ENCODE measurements at regions not wholly inside any gene's neighbourhood (a gene's known extent, or its start where the extent isn't known, plus 50 kb on each side); places are given as distances from the start of the nearest gene placed in this dataset.
A peak's percentile ranks its signal among the peaks of the same experiment; 100 is the strongest.

- DNase-seq (ENCODE audit: low spot score), result no peak
Measured at GRCh38 chr16:51487880-51488279, 336.8 kb upstream of the SALL1 start.

- DNase-seq (ENCODE audit: low spot score), result no peak
Measured at GRCh38 chr16:51474414-51475091, 323.5 kb upstream of the SALL1 start.

DNA sequence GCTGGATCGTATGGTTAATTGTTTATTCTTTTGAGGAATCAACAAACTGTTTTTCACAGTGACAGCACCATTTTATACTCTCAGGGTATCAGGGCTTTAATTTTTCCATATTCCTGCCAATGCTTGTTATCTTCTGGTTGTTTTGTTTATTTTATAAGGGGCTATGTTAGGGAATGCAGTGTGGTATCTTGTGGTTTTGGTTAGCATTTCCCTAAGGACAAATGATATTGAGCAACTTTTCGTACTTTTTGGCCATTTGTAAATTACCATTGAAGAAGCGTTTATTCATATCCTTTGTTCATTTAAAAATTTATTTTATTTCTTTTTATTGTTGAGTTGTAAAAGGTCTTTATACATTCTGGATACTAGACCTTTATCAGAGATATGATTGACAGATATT is 322.0 kb upstream of the SALL1 start:
- peak; percentile 47 for DNase-seq (ENCODE audit: low spot score)

DNA sequence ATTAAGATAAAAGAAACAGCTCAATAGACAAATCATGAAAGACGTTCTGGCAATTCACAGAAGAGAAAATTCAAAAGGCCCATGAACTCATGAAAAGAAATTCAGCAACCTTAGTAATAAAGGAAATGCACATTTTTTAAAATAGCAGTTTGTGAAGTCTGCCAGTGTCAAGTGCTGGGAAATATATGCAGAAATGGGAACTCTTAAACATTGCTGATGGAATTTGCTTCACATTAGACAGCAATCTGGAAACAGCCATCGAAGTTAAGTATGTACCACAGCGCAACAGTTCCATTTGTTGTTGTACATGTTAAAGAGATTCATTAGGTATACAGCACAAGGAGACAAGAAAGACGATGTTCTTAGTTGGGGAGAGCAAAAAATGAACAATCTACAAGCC is 319.4 kb upstream of the SALL1 start:
- DNase-seq (ENCODE audit: low spot score), result no peak

GRCh38 chr16:51464996-51465395 is 313.9 kb upstream of the SALL1 start:
- DNase-seq (ENCODE audit: low spot score), result peak; percentile 91

DNA sequence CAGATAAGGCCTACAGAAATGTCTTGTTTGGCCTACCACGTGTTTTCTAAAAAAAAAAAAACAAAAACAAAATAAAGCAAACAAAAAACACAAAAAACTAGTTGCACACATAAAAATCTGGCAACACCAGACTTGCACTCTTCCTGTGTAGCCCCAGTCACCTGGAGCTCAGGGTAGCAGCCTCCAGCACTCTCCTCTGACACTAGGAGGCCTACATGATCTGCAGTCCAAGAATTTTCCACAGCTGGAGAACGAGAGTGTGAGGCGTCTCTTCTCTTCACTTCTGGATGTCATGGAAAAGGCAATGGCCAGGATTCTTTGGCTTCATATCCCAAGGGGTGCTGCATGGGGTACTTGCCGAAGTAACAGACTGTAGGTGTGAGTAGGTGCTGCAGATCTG is 310.2 kb upstream of the SALL1 start:
- no peak for DNase-seq (ENCODE audit: low spot score)

DNA sequence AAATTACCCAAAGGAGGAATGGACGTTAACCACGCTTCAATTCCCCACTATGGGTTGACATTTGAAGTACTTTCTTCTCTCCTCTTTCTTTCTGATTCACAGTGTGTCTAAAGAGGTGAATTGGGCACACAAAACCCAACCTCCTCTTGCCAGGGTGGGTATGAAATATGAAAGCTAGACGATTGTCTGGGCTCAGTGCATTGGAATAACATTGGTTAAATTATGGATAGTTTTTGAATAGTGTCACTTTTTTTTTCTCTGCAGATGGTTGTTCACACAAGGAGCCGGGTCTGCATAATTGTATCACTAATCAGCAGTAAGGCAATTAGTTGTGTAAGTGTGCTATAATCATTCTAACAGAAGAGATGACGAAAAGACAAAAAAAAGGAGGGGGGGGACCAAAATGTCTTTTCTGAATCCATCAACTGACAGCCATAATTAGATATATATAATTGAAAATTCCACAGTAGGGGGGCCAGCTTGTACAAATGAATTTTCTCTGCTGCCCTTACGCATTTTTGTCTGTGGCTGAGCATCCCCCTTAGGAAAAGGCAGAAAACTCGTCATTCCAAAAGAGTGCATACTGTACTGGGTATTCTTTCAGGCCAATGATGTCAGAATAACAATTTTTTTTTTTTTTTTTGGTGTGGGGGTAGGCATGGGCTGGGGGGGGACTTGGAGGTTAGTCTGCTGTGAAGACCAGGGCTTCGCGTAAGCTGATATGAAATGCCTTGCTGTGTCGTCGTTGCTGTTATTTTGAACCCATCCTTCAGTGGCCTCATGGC is 307.5 kb upstream of the SALL1 start:
- DNase-seq (ENCODE audit: low spot score), result no peak

GRCh38 chr16:51457775-51458174 is 306.7 kb upstream of the SALL1 start:
- DNase-seq (ENCODE audit: low spot score), result no peak

- DNase-seq (ENCODE audit: low spot score), result no peak
Measured at GRCh38 chr16:51455398-51455797, 304.3 kb upstream of the SALL1 start.

- no peak for DNase-seq (ENCODE audit: low spot score)
Measured at GRCh38 chr16:51453251-51453650, 302.2 kb upstream of the SALL1 start.

DNA sequence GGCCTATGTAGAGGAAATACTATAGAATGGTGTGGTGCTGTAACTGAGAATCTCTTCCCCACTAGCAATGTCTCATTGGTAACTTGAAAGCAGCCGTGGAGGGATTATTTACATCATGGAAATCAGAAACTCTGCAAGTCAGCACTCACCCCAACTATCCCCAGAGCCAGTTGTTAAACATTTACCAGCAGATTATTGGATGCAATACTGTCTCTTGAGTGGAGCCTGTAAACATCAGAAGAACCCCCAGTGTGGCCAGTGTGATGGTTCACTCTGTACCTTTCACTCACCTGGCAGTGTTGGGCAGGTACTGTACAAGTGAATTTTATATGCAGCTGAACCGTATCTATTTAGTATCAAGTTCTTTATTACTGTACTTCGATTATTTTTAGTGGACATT is 299.8 kb upstream of the SALL1 start:
- DNase-seq (ENCODE audit: low spot score), result no peak

DNA sequence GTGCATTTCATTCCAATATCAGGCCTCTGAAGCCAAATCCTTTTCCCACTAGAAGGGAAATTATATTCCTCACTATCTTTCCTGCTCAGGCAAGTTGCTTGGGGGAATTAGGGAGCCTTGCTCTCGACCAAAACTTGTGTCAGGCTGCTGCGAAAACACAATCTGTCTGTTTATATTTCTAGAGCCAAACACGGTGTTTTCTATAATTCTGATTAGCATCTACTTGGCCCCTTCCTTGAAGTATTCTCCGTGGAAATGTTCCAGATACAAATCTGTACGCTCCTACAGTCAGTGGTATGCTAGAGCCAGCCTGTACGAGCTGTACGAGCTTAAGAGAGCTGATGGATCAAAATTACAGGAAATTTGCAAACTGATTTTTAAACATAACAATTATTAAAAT is 299.3 kb upstream of the SALL1 start:
- no peak for DNase-seq (ENCODE audit: low spot score)

DNA sequence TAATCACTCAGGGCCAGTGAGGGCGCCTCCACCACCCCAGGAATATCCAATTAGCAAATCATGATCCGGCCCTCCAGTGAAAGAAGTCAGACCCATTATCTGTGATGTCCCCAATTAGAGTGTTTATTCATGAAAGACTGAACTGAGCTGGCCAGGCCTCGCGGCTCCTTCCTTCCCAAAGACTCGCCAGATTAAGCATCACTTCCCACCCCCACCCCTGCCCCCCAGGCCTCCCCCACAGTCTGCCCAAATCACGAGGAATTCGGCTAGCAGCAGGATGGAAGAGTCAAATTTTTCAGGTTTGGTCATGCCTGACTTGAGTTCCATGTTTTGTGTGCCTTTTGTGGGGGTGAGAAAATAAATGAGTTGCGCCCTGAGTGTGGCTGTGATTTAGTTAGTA is 298.4 kb upstream of the SALL1 start:
- DNase-seq (ENCODE audit: low spot score), result no peak

GRCh38 chr16:51445250-51445649 is 294.2 kb upstream of the SALL1 start:
- no peak for DNase-seq (ENCODE audit: low spot score)

- DNase-seq (ENCODE audit: low spot score), result no peak
Measured at GRCh38 chr16:51443934-51444333, 292.9 kb upstream of the SALL1 start.

DNA sequence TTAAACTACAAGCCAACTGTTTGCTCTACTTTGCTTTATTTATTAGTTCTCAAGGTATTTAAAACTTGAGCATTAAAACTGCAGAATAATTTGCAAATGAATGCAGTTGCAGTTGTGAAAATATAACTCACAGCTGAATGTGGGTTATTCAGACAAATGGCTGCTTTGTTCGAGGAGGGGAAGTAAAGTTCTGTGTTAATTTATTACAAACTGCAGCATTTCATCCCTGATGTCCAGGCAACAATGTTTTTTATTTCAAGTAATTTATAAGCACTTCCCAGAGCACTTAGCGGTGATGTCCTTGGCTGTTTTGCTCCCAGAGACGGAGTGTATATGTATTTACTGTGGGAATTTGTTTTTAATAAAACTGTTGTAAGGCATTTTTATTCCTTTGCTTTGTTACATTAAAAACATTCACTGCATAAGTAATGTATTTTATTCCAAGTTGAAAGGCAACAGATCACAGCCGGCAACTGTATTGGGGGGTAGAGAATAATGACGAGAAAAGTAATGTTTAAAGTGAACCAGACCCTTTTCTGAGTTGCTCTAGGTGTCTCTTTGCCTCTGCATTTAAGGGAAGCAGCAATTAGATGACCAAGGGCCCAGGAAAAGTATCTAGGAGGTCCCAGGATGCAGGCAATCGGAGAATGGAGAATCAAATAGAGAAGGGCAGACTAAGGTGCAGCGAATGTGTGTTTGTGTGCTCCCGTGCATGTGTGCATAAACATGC is 291.2 kb upstream of the SALL1 start:
- DNase-seq (ENCODE audit: low spot score), result no peak

DNA sequence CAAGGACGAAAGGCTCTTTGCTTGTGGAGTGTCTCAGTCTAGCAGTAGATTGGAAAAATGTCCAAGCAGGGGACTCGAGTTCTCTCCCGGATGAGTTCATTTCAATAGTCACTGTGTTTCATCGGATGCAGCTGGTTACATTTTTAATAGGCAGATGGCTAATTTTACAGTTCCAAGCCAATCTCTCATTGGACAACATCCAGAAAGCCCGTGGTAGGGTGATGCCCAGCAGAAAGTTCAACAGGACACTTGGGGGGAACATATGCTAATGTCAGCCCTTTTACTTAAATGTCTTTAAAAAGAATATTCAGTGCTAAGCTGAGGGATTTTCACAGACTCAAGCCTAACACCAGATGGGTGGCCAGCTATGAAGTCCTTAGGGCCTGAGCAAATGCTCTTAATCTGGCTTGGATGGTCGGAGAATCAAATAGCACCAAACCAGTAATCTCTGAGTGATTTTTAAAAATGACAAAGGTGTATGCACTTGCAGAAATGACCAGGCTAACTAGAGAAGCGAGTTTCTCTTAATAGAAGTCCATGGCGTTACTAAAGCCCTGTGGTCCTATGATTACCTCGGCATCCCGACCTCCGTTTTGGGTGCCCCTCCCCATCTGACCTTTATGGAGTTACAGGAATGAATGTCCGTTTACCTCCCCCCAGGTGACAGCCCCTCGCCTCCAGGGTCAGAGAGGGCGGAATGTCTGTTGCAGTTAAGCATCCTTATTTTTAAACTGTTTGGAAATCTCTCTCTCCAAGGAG is 289.2 kb upstream of the SALL1 start:
- no peak for DNase-seq (ENCODE audit: low spot score)

DNA sequence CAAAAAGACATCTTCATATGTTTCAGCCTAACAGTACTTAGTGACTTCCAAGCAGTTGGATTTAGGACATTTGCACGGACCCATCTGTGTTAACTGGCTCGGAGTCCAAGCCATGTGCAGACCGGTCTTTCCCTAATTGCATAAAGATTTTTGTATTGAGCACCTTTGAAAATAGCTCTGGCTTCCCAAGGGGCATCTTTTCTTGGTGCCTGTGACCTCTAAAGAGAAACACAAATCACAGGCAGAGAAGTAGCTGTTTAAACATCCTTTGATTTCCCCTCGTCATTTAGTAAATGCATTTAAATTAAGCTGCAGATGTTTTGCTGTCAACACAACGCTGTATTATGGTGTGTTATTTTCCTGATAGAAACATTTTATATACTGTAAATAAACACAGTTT is 288.2 kb upstream of the SALL1 start:
- no peak for DNase-seq (ENCODE audit: low spot score)

GRCh38 chr16:51436742-51437141 is 285.7 kb upstream of the SALL1 start:
- no peak for DNase-seq (ENCODE audit: low spot score)

DNA sequence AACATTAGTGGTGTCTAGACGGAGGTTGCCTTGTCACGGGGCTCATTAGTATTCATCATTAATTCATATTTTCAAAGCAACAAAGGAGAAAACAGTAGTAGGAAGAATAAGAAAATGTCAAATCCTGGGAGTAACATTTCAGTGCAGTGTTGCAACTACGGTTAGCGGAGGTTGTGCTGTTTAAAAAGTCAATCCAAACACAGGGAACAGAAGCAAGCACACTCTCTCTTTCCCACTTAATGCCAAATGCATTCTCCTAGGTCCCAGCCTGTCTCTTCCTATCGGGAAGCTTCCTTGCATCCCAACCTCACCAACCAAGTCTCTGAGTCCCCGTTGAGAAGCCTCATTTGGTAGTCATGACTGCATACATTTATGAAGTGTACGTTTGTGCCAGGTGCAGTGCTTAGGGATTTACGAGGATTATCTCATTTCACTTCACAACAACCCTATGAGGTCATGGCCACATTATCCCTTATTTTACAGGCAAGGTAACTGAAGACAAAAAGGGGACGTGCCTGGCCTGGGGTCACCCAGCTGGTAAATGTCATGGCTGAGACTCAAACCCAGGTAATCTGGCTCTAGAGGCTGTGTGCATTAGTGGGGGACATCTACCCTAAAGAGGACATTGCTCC is 283.6 kb upstream of the SALL1 start:
- no peak for DNase-seq (ENCODE audit: low spot score)

DNA sequence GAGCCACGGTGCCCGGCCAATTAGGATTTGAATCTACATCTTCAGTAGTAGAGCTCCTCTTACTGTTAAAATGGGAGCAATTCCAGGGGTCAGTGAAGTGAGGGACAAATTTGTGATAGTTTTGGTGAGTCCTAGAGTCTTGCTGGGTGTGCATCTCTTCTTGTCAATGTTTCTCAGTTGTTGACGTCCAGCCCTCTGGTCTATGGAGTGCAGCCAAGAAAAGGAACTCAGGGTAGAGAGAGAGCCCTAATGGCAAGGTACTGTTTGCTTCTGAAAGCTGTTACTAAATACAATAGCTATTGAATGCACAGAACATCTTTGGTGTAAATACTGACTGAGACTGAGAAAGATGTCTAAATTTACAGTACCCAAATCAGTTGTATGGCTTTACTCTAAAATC is 282.5 kb upstream of the SALL1 start:
- no peak for DNase-seq (ENCODE audit: low spot score)
